NCI-H146 (cell line): ENCODE measurements at regions not wholly inside any gene's neighbourhood (a gene's known extent, or its start where the extent isn't known, plus 50 kb on each side); places are given as distances from the start of the nearest gene placed in this dataset.

Source experiments
- DNase-seq: peaks from one replicate; lab custom pipeline; 2025; lab: John Stamatoyannopoulos, UW

DNA sequence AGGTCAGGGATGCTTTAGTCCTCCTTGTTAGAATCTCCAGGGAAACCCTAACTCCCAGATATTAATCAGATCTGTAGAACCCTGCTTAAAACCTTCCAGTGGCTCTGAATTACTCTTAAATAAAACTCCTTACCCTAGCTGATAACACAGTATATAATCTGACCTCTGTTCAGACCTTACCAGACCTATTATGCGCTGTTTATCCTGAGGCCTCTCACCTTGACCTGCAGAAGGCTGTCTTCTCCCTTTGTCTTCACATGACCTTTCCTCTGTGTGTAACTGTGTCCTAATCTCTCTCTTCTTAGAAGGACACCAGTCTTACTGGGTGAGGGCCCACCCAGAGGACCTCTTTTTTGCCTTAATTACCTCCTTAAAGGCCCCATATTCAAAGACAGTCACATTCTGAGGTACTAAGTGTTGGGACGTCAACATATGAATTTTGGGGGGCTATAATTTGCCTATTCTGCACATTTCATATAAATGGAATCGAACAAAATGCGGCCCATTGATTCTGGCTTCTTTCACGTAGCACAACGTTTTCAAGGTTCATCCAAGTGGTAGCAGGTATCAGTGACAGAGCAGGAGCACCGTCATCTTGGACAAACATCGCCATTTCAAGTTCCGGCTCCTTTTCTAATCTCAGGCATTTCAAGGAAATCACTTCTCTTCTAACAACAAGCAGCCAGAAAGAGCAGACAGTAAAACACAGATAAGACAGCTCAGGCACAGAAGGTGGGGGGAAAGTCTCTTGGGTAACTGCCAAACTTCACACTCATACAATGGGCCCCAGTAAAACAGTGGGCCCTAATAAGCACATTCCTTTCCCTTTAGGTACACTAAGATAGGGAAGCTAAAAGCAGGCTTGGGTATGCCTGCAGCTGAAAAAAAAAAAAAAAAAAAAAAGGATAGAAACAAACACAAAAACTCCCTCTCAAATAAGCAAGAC is 200.2 kb upstream of the NUDT4 start:
- no peak for DNase-seq

GRCh38 chr12:93178154-93178878 is 199.4 kb upstream of the NUDT4 start:
- no peak for DNase-seq

DNA sequence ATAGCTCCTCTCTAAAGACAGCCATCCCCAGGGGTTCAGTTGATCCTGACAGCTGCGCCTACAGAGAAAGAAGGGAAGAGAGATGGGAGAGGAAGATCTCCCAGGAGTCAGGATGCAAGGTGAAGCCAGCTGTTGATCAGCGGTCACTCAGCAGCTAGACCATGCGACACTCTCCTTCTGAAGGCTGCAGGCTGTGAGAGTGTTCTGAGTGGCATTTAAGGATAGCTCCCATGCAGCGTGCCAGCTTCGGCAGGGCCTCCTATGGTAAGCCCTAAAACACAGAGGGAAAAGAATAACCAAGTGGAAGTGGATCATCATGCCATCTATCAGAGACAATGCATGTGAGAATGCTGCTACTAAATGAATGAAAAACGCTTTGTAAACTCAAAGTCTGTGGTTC is 197.9 kb upstream of the NUDT4 start:
- no peak for DNase-seq

DNA sequence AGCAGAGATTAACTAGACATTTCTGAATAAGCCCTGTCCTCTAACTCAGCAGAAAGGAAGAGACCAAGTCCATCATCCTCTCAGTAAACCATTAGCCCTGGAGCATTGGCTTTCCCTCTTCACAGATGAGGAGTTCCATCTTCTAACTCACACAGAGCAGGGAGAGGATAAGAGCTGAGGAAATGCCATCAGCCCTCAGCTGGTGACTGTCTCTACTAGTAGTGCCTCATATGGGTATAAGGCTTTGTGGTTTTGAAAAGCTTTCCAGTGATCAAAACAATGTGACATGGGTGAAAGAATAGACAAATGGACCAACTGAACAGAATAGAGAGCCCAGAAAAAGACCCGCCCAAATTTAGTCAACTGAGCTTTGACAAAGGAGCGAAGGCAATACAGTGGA is 197.2 kb upstream of the NUDT4 start:
- no peak for DNase-seq

- no peak for DNase-seq
These were observed 196.2 kb upstream of the NUDT4 start for GRCh38 chr12:93181409-93181965.

DNA sequence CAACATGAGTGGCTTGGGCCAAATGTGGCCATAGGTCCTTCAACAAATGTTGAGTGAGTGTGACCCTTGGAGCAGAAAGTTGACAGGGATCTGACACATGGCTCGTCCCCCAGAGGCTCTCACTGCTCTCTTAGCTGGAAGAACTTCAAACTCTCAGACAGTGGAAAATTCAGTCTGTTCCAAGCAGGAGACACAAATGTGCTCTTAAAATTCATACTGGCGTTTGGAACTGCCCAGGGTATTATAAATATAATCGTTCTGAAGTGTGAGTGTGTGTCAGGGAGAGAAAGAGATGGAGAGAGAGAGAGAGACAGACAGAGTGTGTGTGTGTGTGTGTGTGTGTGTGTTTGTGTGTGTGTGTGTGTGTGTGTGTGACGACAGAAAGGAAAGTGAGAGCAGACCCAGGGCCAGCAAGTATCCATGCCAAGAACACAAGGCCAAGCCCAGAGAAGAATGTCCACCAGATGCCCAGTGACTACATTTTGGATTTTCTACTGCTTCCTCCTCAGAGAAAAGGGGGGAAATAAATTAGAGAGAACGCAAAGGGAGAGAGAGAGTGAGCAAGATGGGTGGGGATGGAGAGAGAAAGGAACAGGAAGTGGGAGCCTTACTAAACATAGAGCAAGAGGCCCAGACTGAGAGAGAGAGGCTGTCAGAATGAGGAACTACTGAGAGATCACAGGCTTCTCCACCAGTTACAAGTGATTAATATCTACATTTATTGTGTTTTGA is 193.6 kb upstream of the NUDT4 start:
- no peak for DNase-seq

GRCh38 chr12:93184672-93185368 is 192.9 kb upstream of the NUDT4 start:
- DNase-seq, result no peak

DNA sequence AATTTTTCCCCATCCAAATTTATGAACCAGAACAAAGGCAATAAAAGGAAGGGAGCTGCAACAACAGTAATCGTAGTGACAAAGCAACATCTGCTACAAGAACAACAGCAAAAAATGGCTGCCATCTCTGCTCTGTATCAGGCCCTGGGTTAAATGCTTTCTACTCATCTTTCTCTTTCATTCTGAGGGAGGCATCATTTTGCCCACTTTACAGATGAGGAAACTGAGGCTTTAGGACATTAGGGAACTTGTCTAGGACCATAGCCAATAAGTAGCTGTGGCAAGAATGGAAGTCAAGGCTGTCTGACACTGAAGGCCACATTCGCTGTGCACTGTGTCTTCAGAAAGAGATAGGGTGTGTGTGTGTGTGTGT is 192.4 kb upstream of the NUDT4 start:
- DNase-seq, result no peak

DNA sequence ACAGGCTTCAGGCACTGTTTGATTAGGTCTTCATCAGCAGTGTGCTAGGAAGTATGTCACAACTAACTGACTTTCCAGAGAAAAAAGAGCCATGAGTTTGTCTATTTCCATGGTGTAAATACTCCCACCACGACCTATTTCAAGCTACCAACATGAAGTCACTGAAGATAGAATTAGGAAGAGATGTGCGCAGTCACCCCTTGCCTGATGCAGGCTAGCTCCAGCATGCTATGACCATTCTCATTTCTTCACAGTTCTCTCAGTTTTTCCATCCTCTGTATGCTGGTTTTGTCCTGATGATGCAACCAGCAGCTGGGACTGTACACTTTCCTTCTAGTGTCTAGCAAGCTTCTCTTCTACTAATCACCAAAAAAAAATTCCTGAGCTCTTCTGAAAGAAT is 191.6 kb upstream of the NUDT4 start:
- DNase-seq, result no peak

- DNase-seq, result no peak
These were observed 191.1 kb upstream of the NUDT4 start for GRCh38 chr12:93186621-93187020.

DNA sequence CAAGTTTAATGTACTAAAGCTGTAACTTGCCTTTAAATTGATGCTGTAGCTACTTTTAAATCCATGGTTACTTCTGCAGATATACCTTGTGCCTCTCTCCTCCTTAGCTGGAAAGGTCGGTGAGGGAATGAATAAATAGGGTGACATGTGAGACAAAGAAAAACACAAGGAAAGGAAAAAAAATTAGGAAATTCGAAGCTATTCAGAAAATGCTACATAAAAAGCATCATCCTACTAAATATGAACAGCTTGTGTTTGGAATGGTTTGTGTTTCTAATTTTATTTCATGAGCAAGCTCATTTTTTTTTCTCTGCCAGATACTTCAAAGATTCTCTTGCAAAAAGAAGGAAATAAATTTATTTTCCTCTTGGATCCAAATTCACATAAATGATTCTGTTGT is 186.3 kb upstream of the NUDT4 start:
- no peak for DNase-seq

DNA sequence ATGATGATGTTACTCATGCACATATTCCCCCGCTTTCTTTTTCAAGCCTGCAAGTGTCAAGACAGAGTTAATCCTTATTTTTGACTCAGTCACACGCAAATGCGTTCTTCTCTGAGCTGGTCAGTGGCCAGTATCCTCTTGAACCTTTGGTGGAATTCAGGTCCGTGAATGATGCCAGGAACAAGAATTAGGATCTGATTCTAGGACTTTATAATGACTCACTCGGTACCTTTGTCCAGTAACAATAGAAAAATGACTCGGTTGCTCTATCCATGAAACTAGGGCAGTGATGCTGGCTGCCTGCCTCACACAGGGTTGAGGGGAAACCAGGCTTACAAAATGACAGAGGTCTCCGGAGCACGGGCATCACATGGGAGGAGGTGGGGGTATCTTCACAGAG is 185.8 kb upstream of the NUDT4 start:
- DNase-seq, result no peak

- no peak for DNase-seq
These were observed 184.8 kb upstream of the NUDT4 start for GRCh38 chr12:93192878-93193277.

DNA sequence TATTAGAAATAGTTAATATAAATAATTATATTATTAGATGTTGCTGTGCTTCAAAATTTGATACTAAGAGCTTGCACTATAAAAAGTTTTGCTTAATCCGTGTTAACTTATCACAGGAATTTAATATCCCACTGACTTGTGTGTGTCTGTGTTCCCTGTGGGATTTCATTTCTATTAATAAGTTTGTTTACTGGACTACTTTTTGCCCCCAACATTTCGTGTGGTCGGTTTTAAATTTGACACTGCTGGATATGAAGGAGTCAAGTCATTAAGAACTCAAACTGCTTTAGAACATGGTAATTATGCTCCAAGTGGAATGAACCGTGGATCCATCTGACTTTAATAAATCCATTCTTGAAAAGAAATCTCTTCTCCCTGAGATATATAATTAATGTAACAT is 182.2 kb upstream of the NUDT4 start:
- no peak for DNase-seq

DNA sequence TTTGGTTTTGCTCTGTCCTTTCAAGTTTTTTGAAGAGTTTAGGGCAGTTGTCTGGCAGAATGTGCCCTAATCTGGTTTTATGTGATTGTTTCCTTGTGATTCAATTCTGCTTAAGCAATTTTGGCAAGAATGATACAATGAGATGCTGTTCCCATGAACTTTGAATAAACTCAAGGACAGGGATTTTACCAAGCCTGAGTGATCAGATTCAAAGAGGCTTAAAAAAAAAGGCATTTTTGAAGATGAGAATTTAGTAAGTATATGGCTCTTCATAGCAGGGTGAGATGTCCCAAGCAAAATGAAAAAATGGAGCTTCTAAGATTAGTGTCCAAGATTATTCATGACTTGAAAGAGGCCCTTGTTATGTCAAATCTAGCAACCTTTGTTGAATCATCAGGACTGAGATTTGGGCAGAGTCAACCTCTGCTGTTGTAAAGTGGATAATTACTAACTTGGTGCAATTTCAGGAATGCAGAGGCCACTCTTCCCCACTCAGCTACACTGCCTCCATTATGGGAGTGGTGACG is 180.6 kb upstream of the NUDT4 start:
- DNase-seq, result no peak

DNA sequence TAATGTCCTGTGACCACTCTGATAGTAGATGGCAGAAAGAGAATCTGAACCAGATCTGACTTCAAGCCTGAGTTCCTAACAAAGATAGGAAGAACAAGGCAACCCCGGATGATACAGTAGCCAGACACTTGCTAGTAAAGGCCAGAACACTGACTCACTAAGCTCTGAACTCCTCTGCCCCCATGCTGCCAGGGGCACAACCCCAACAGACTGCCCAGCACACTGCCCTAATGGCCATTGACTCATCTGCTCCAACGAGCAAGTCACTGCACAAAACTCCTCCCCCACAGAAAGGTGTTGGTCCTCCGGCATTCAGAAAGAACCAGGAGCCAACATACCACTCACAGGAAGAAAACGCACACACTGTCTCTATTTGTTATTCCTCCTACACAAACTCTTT is 179.6 kb upstream of the NUDT4 start:
- no peak for DNase-seq

GRCh38 chr12:93199831-93200236 is 177.9 kb upstream of the NUDT4 start:
- no peak for DNase-seq

- no peak for DNase-seq
These were observed 177.3 kb upstream of the NUDT4 start for GRCh38 chr12:93200291-93200917.

GRCh38 chr12:93201990-93202389 is 175.7 kb upstream of the NUDT4 start:
- no peak for DNase-seq

GRCh38 chr12:93202688-93203087 is 175.0 kb upstream of the NUDT4 start:
- DNase-seq, result no peak

DNA sequence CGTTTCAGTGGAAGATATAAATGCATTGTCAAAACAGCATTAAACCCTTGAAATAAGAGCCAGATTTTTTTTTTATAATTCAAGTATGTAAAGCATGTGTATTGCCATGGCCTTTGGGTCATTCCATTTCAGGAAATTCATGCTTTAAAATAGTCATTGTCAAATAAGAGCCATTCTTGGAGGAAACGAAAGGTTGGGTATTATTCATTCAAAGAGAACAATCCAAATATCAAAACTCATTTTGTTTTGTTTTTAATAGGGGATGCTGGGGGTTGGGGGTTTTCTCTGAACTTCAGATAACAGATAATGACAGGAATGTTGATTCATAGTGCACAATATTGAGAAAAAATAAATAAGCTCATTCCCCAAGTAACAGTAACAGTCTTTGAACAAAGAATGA is 174.4 kb upstream of the NUDT4 start:
- no peak for DNase-seq
